ENCODE measurements at regions not wholly inside any gene's neighbourhood (a gene's known extent, or its start where the extent isn't known, plus 50 kb on each side); places are given as distances from the start of the nearest gene placed in this dataset.

- TF ChIP-seq CTCF (IDR thresholded peaks at IDR 0.05) (no peak), POLR2A (IDR thresholded peaks at IDR 0.05) (no peak)
Measured at GRCh38 chr6:90658497-90658896, 71.6 kb upstream of the MAP3K7 start.

All from thyroid gland (tissue), 4 donors.